Endothelial cell of hepatic sinusoid (primary cell): ENCODE measurements at regions not wholly inside any gene's neighbourhood (a gene's known extent, or its start where the extent isn't known, plus 50 kb on each side); places are given as distances from the start of the nearest gene placed in this dataset.

Experiments
- in situ Hi-C: cut with HindIII; loops from 2 replicates; pipeline ENCODE4 v1.10.0; 2017; ENCODE audit warnings: low sequenced_read_pairs

DNA sequence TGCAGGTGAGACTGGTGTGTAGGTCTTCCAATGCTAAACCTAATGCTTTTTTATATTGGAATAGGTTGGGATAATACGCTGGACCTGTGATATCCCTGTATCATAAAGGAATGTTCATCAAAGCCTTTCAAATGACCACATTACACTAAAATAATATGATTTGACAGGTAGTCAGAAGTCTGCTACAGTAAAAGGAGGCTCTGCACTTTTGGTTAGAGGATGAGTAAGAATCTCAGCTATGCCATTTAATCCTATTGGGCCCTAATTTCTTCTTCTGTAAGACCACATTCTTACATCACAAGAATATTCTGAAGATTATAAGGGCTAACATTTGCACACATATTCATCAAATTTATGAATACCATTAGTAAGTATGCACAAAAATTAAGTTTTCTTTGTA lies 250.5 kb upstream of the FLRT2 start:
- in situ Hi-C loops = no loop called here

DNA sequence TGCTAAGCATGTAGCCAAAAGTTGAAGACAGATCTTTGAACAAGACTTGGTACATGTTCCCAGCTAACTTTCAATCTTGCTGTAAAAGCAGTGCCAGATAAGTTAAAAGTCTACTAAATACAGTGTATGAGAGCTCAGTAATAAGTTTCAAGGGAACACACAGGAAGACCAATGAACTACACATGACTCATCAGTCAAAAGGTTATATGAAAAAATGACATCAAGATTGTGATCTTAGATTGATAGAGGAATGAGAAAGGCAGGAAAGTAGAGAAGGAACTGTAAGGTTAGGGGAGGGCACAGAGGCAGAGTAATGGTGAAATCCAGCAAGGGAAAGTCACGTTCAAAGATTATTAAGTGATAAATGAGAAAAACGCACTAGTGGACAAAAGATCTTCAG lies 249.9 kb upstream of the FLRT2 start:
- in situ Hi-C loops = no loop called here

DNA sequence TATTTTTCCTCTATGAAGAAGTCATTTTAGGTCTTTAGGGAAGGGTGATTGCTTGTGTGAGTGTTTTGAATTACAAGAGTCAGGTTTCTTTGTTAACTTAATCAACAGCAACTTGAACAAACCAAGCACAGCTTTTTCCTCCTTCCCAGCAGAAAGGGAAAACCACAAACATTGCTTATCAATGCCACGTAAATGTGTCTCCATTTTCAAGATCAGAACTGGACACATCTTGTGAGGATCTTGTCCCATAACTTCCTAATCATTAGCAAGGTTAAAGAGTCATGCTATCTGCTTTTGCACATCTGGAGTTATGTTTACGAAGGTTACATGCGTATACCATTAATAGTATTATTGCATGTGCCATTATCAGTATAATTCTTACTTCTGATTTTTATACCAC lies 248.0 kb upstream of the FLRT2 start:
- in situ Hi-C loops = no loop called here

DNA sequence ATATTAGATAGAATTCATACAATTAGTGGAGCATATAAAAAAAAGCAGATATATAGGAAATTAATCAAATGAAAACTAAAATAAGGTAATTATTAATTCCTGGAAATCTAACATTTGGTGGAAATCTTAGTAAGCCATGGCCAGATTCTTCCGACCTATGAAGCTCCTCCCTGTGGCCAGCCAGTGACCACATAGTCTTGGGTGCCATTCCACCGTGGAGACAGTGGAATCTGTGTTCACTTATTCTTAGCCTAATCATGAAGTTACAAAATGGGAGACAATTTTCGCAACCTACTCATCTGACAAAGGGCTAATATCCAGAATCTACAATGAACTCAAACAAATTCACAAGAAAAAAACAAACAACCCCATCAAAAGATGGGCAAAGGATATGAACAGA lies 241.9 kb upstream of the FLRT2 start:
- in situ Hi-C loops = no loop called here

DNA sequence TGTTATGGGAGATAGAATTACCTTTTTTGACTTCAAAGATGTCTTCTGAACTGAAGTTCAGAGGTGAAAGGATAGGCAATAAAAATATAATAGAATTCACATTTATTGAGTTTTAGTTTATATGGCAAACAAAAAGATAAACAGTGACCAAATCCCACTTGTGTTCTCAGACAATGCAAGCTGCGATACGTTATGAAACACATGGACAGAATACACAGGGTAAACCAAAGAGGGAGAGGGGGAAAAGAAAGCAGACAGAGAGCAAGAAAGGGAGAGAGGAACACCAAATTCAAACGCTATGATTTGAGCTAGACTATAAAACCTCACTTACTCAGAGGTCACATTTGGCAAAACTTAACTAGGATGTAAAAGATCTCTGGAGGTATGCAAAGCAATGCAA lies 238.2 kb upstream of the FLRT2 start:
- in situ Hi-C loops = no loop called here

DNA sequence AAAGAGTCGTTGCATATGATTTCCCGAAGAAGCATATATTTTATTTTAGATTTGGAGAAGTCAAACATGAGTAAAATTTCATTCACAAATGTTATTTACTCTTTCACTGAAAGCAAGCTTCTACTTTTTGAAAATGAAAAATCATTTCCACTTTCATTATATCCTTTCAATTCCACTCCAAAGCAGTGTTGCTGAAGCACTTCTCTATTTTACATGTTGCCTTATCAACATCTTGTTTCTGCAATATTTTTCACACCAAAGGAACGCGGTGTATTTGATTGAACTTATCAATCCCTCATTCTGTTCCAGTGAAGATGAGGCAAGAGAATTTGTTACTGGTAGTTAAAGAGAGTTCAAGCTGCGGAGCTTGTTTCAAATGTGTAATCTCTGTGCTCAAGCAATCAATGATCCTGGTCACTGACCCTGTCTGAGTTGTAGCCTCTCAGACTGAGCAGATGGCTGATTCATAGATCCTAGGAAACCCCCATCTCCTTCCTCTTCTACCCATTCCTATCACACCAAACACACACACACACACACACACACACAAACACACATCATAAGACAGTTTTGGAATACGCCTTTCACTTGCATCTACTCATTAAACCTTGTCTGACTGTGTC lies 236.2 kb upstream of the FLRT2 start:
- in situ Hi-C loops = no loop called here

DNA sequence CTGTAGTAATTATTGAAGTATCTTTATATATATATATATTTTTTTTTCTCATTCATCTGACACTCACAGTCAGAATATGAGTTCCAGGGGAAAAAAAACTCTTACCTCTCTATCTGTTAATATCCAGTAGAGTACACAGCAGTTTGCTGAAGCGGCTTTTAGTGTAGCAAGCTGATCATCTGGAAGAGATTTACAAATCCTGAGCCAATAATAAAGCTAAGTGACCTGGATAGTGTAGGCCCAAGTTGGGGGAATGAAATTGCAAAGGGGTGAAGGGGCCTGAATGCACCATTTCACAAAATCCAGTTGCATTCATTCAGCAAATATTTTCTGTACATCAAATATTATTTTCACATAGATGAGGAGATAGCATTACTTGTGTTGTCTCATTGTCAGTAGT lies 234.6 kb upstream of the FLRT2 start:
- in situ Hi-C loops = no loop called here

DNA sequence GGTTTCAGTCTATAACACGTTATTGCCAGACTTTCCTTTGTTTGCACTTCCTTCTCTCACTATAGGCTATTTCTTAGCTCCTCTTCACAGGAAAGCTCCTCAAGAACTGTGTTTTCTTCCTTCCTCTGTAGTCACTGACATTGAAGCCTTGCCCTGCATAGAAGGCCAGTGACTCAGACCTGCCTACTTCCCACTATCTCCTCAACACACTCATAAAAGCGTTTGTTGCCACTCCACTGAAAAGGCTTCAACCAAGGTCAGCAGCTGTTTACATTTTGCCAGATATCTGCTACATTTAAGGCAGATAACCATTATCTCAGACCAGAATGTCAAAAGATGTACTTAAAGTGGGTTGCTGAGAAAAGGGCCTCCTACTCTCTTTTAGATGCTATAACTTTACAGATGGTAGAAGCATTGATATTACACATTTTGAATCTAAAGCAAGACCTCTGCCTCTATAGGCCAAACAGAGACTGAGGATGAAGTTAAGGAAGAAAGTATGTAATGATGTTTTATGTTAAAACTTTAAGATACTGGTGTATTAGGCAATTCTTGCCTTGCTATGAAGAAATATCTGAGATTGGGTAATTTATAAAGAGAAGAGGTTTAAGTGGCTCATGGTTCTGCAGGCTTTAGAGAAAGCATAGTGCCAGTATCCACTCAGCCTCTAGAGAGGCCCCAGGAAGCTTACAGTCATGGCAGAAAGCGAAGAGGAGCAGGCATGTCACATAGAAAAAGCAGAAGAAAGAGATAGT lies 233.3 kb upstream of the FLRT2 start:
- in situ Hi-C loops = no loop called here

DNA sequence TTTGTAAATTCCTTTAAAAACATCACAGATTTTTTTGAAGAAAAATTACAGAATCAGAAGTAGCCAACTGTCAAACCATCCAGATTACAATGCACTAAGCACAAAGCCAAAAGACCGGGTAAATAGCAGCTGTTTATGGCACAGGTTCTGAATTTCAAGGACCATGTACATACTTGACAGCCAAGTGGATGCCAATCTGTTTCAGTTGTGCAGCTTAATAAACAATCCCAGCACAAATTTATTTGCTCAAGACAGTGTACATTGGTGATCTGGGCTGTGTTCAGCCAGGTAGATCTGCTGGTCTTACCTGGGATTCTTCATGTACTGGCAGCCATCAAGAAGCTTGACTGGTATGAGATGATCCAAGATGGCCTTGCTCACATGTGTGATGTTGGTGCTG lies 229.8 kb upstream of the FLRT2 start:
- in situ Hi-C loops = no loop called here

DNA sequence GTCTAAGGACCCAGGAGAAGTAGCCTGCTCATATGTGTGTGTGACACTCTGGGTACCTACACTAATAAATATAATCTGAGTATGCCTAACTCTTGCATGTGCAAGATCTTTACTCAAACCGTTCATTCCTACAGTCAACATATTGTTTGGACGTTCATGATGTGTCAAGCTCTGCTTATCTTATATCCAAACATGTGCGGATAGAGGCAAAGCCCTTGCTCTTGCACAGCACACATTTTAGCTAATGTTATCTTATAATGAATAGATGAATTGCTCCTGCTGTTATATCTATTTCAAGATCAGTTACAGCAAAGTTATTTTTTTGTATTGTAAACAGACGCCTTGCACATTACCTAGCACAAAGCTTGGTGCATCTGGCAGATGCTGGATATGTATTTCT lies 228.4 kb upstream of the FLRT2 start:
- in situ Hi-C loops = no loop called here

DNA sequence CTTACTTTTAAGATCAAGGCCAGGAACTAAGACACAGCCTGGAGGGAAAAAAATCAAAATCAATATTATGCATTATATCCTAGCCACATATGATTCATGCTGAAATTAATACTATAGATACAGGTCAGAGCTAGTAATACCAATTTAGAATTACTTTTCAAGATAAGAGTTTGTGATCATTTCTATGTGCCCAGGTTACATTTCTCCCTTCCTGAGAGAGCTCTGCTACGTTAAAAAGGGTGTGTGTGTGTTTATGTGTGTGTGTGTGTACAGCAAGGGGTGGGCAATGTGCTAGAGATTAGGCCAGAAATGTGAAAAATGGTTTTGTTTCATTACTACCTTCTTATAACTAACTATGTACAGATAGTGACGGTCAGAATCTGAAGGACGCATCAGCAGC lies 223.9 kb upstream of the FLRT2 start:
- in situ Hi-C loops = no loop called here

DNA sequence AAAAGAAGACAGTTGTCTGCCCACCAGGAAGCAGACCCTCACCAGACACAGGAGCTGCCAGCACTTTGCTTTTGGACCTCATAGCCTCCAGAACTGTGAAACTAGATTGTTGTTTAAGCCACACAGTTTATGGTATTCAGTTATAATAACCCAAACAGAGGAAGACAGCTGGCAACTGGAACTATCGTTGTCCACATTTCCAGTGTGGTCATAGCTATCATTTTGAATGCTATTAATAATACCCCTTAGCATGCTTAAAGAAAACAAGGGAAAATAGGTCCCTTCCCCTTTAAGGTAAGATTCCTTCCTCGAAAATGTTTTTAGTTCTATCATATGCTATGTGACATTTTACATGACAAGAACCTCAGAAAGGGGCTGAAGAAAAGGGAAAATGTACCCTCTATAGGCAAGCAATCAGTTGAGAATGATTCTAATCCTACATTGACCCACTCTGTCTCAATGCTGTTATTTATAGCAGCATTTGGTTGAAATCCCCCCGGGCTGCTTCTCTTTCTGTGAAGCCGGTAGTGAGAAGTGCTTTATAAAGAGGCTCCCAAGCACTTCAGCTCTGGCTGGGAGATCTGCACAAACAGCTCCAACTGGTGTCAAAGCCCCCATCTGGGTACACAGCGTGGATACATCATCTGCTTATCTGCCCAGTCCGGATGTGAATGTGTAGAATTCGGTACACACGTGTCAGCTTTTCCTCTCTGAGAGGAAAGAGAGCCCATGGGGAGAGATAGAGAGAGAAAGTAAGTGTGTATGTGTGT lies 221.2 kb upstream of the FLRT2 start:
- in situ Hi-C loops = no loop called here

DNA sequence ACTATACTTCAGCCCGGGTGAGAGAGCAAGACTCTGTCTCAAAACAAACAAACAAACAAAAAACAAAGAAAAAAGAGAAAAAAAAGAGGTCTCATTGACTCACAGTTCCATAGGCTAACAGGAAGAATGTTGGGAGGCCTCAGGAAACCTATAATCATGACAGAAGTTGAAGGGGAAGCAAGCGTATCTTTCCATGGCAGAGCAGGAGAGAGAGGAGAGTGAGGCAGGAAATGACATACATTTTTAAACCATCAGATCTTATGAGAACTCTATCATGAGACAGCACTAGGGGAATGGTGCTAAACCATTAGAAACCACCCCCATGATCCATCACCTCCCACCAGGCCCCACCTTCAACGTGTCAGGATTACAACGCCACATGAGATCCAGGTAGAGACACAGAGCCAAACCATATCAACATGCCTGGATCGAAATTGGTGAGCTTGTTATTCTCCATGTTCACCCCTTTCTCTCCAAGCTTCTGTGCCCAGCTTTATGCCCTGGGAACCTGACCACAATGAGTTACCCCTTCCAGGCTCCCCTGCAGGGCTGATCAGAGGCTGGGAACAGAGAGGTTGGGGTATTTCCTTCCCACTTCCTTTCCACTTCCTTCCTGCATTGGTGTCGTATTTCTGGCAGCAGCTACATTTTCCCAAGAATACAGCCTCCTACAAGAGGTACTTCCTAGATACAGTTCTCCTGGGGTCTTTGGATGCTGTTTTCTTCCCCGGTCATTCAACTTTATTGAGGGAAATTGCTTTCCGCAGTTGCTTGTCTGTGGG lies 219.3 kb upstream of the FLRT2 start:
- in situ Hi-C loops = no loop called here

DNA sequence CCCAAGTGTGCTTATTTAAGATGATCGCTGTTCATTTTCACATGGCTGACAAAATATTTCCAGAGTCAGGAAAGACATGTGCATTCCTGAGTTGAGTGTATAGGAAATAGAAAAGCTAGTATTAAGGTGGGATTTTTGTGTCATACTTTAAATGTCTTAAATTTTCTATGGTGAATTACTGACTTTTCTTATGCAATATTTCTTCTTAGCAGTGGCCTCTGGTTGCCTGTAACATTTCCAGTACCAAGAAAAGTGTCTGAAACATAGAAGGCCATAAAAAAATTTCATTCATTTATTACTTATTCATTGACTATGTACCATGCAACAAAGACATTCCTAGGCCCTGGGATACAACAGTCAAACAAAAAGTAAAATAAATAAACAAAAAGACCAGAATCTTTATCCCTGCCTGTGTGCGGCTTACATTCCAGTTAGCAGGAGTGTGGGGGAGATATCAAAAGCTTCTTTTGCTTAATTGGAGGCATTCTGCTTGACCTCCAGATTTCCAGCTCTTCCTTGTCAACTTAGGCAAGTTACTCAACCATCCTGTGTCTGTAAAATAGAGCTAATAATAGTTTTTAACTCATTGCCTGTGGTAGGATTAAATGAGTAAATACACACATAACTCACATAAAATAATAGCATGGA lies 216.3 kb upstream of the FLRT2 start:
- in situ Hi-C loops = no loop called here

DNA sequence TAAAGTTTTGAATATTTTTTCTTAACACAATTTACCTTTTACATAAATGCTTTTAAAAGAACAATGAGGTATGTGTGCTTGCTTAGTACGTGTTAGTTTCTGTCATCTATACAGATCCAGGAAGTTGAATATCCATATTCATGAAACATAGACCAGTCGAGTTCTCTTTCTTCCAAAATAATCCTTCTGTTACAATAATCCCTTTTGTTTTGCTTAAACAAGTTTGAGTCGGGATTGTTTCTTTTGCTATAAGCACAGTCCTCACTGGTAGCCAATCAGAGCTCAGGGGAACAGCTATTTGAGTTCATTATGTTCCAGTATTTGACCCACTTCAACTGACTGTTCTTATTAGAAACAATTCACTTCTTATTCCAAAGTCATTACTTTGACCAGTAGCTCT lies 214.7 kb upstream of the FLRT2 start:
- in situ Hi-C loops = no loop called here

DNA sequence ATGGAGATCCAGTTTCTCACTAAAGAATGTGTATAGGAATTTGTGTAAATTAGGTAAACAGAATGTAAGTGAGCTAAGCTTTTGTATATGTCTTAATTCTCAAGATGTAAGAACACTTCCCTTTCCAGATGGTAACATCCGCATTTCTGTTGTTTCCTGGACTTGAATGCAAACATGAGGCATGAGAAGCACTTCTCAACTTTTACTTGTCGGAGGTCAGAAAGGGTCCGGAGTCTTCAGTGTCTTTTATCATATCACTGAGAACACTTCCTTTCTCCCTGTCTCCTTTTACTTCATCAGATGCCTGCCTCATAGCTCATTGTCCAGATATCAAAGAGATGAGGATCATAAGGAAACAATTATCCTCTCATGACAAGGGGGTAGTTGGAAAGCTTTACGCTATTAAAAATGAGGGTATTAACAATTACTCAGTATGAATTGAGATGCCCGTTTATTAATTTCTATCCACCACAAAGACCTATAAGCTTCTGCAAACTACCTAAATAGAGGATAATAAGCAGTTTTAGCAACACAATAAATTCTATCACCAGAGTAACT lies 214.1 kb upstream of the FLRT2 start:
- in situ Hi-C loops = no loop called here

DNA sequence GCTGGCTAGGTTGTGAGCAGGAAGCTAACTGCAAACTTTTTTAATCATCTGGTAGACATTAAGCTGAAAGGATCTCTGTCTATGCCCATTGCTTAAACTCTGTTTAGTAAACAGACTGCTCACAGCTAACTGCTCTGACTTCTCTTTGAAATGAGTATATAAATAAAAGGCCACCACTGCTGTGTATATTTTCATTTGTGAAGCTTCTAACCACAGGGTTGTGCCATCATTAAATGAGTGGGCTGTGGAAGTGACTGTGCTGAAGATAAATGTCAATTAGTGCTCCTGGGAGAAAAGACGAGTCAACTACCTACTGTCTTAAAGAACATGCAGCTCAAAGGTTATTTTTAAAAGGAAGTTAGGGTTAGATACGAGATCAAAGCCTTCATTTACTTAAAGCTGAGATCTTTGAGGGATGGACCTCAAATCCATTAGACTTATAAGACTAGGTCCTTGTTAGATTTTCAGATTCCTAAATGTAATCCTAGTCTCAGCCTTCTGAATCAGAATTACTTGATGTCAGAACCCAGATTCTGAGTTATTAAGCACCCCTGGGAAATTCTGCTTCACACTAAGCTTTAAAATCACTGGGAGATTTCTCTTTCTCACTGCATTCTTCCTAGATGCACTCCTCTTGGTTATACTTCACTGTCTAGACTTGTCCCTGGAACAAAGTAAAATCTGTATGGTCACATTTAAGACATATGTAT lies 213.1 kb upstream of the FLRT2 start:
- in situ Hi-C loops = no loop called here

DNA sequence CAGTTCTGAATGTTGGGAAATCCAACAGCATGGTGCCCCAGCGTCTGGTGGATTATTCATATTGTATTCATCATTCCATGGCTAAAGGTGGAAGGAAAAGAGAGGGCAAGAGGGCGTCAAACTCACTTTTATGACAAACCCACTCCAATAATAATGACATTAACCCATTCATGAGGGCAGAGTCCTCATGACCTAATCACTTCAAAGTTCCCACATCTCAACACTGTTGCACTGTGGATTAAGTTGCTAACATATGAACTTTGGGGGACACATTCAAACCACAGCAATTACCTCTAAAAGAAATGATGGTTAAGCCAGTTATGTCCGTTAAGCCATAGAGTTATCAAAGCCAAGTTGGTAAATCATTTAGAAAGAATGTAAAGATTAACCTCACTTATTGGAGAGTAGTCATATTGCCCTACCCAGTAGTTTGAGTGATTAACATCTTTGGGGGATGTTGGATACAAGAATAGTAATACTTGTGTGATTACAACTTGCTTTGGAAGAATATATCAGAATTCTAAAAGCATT lies 212.4 kb upstream of the FLRT2 start:
- in situ Hi-C loops = no loop called here

DNA sequence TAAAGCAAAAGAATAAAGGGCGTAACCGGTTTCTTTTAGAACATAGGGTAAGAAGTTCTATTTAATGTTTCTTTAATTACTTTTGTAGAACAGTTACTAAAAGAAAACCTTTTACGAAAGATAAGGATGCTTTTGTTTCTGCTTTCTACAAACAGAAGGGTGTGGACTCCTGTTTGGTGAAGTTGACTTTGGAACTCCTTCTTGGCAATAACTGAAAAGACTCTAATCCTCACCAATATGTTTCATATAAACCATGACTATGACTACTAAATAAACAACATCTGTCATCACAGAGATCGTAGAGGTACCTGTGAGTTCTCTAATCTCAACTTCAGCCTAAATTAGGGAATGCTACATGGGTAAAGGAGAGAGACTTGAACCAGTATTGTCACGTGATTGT lies 210.8 kb upstream of the FLRT2 start:
- in situ Hi-C loops = no loop called here
